Osteoblast (primary cell): ENCODE measurements at regions not wholly inside any gene's neighbourhood (a gene's known extent, or its start where the extent isn't known, plus 50 kb on each side); places are given as distances from the start of the nearest gene placed in this dataset.

Experiments used
- DNase-seq: peaks from one replicate; pipeline ENCODE4 v3.0.0; 2011; ENCODE audit warnings: low spot score, mixed read lengths; ENCODE audit not compliant: insufficient read length; ENCODE audit errors: missing footprints
- H2AFZ ChIP-seq: 2 replicates; pipeline ENCODE4 v1.6.0; 2011; ENCODE audit warnings: mild to moderate bottlenecking, low read length
- H3K27ac ChIP-seq: 2 replicates; pipeline ENCODE4 v1.5.1; 2011; ENCODE audit warnings: mild to moderate bottlenecking, low read depth, low read length, moderate library complexity
- H3K27me3 ChIP-seq: 2 replicates; pipeline ENCODE4 v1.6.0; 2012; ENCODE audit warnings: mild to moderate bottlenecking, control low read depth, inconsistent platforms, low read length, moderate library complexity; ENCODE audit not compliant: insufficient read depth
- H3K36me3 ChIP-seq: 2 replicates; pipeline ENCODE4 v1.5.1; 2011; ENCODE audit warnings: mild to moderate bottlenecking, low read length, control low read depth, moderate library complexity; ENCODE audit not compliant: insufficient read depth
- H3K4me1 ChIP-seq: 2 replicates; pipeline ENCODE4 v1.5.1; 2011; ENCODE audit warnings: mild to moderate bottlenecking, low read length, control low read depth, moderate library complexity; ENCODE audit not compliant: insufficient read depth
- H3K4me2 ChIP-seq: 2 replicates; pipeline ENCODE4 v1.6.0; 2011; ENCODE audit warnings: mild to moderate bottlenecking, low read length; ENCODE audit not compliant: insufficient read depth
- H3K4me3 ChIP-seq: fragments of 200-600 bp; sonication (generic); 3 replicates; pipeline ENCODE4 v1.5.1; 2012; ENCODE audit warnings: mild to moderate bottlenecking, low read length, inconsistent platforms; ENCODE audit not compliant: insufficient read depth
- H3K79me2 ChIP-seq: 2 replicates; pipeline ENCODE4 v1.6.0; 2012; ENCODE audit warnings: mild to moderate bottlenecking, low read length, control low read depth, inconsistent platforms; ENCODE audit not compliant: insufficient read depth
- H3K9me3 ChIP-seq: 2 replicates; pipeline ENCODE4 v1.5.1; 2011; ENCODE audit warnings: low read depth, low read length, control low read depth
- H4K20me1 ChIP-seq: 2 replicates; pipeline ENCODE4 v1.6.0; 2012; ENCODE audit warnings: mild to moderate bottlenecking, low read length, control low read depth; ENCODE audit not compliant: insufficient read depth
- TF ChIP-seq, protein P1 (sequence below): IDR thresholded peaks from 2 replicates; pipeline ENCODE4 v1.5.1; 2011; ENCODE audit warnings: mild to moderate bottlenecking, low read depth, low read length, moderate library complexity; ENCODE audit errors: extremely low read depth

- H3K4me1 ChIP-seq, result no peaks in the 10 kb centered on the region
Observed at GRCh38 chr5:110359221-110359620, 367.2 kb downstream of the TMEM232 start.

DNA sequence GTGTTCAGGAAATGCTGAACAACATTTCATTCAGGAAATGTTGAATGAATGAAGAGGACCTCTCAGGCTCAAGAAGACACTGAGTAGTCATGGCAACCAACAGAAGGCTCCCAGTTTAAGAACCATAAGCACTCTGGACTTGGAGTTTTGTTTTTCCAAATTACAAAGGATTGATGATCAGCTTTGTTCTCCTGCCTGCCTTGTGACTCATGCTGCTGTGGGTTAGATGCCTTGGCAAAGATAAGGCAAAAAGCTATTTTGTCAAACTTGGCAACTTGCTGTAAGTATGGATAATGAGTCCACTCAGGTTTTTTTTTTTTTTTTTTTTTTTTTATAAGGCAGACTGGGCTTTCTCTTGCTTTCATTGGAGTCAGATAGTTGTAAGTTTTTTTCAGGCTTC, 365.0 kb downstream of the TMEM232 start:
- Histone ChIP-seq H3K4me2 (no peak overlapping the region), H2AFZ (no peak overlapping the region), H3K27me3 (no peaks in the 10 kb centered on the region), H3K4me3 (no peak overlapping the region), H3K27ac (no peak overlapping the region), H3K4me1 (no peaks in the 10 kb centered on the region), H3K79me2 (no peaks in the 10 kb centered on the region), H3K9me3 (no peaks in the 10 kb centered on the region), H4K20me1 (no peaks in the 10 kb centered on the region), H3K36me3 (no peaks in the 10 kb centered on the region)
- DNase-seq, result no peak
- TF ChIP-seq, protein P1, sequence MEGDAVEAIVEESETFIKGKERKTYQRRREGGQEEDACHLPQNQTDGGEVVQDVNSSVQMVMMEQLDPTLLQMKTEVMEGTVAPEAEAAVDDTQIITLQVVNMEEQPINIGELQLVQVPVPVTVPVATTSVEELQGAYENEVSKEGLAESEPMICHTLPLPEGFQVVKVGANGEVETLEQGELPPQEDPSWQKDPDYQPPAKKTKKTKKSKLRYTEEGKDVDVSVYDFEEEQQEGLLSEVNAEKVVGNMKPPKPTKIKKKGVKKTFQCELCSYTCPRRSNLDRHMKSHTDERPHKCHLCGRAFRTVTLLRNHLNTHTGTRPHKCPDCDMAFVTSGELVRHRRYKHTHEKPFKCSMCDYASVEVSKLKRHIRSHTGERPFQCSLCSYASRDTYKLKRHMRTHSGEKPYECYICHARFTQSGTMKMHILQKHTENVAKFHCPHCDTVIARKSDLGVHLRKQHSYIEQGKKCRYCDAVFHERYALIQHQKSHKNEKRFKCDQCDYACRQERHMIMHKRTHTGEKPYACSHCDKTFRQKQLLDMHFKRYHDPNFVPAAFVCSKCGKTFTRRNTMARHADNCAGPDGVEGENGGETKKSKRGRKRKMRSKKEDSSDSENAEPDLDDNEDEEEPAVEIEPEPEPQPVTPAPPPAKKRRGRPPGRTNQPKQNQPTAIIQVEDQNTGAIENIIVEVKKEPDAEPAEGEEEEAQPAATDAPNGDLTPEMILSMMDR, result no peak

More at GRCh38 chr5:110359221-110359620, 367.2 kb downstream of the TMEM232 start:
- no peak overlapping the region for H3K27ac ChIP-seq
- H3K27me3 ChIP-seq, result no peaks in the 10 kb centered on the region
- TF ChIP-seq, protein P1, result no peak
- no peak overlapping the region for H3K4me3 ChIP-seq
- no peak overlapping the region for H2AFZ ChIP-seq
- no peak for DNase-seq
- no peaks in the 10 kb centered on the region for H3K9me3 ChIP-seq
- no peak overlapping the region for H3K4me2 ChIP-seq
- no peaks in the 10 kb centered on the region for H3K36me3 ChIP-seq
- no peaks in the 10 kb centered on the region for H3K79me2 ChIP-seq
- no peaks in the 10 kb centered on the region for H4K20me1 ChIP-seq

GRCh38 chr5:110362261-110362660, 364.2 kb downstream of the TMEM232 start:
- TF ChIP-seq, protein P1, result no peak
- H3K79me2 ChIP-seq, result no peaks in the 10 kb centered on the region
- H3K27ac ChIP-seq, result no peak overlapping the region
- H3K36me3 ChIP-seq, result no peaks in the 10 kb centered on the region
- no peaks in the 10 kb centered on the region for H3K27me3 ChIP-seq
- H4K20me1 ChIP-seq, result no peaks in the 10 kb centered on the region
- no peaks in the 10 kb centered on the region for H3K4me1 ChIP-seq
- no peak for DNase-seq
- H2AFZ ChIP-seq, result no peak overlapping the region
- H3K4me2 ChIP-seq, result no peak overlapping the region
- H3K4me3 ChIP-seq, result no peak overlapping the region
- H3K9me3 ChIP-seq, result no peaks in the 10 kb centered on the region

DNA sequence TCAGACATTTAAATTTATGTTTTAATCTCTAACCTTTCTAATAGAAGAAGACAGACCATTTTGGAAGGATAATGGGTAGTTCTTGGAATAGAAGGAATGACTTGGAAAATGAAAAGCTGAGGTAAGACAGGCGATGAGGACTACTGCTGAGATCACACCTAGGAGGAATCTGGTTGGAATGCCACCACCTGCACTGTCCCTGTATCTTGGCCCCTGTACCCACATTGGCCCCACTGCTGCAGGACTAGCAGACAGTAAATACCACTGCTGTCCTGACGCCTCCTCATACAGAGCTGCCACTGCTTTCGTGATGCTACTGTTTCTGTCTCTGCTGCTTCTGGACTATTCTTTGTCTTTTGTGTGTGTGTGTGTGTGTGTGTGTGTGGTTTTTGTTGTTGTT, 359.8 kb downstream of the TMEM232 start:
- Histone ChIP-seq H3K4me1 (no peaks in the 10 kb centered on the region), H3K9me3 (no peaks in the 10 kb centered on the region), H3K27ac (no peak overlapping the region), H3K36me3 (no peaks in the 10 kb centered on the region), H3K4me2 (no peak overlapping the region), H2AFZ (no peak overlapping the region), H3K4me3 (no peak overlapping the region), H3K79me2 (no peaks in the 10 kb centered on the region), H3K27me3 (no peaks in the 10 kb centered on the region), H4K20me1 (no peaks in the 10 kb centered on the region)
- no peak for DNase-seq
- TF ChIP-seq, protein P1, result no peak
